ENCODE measurements at regions not wholly inside any gene's neighbourhood (a gene's known extent, or its start where the extent isn't known, plus 50 kb on each side); places are given as distances from the start of the nearest gene placed in this dataset.

GRCh38 chr2:194619366-194619765 is 1037.7 kb upstream of the SLC39A10 start:
- POLR2A ChIA-PET: no interaction called here
- Histone ChIP-seq H3K27me3 (replicated peaks; ENCODE audit: control insufficient read depth, insufficient read depth, low read length) (no peaks in the 10 kb centered on the region), H3K9me3 (no peaks in the 10 kb centered on the region), H3K4me1 (no peaks in the 10 kb centered on the region), H3K4me3 (ENCODE audit: low read depth, low read length) (no peak overlapping the region), H3K36me3 (ENCODE audit: control insufficient read depth, insufficient read depth, low read length) (no peaks in the 10 kb centered on the region)
- Mint-ChIP-seq H3K36me3 (ENCODE audit: insufficient read depth, unreplicated experiment) (no peaks in the 10 kb centered on the region), H3K27me3 (ENCODE audit: insufficient read depth, unreplicated experiment) (no peaks in the 10 kb centered on the region), H3K9me3 (ENCODE audit: unreplicated experiment) (no peaks in the 10 kb centered on the region), H3K4me1 (ENCODE audit: low read depth, unreplicated experiment) (no peaks in the 10 kb centered on the region), H3K27ac (ENCODE audit: unreplicated experiment) (no peak overlapping the region), H3K4me3 (ENCODE audit: unreplicated experiment) (no peak overlapping the region)
- no peak for DNase-seq
- no peak for TF ChIP-seq CTCF (IDR thresholded peaks at IDR 0.05; ENCODE audit: insufficient read depth in 1 of 2, low read depth in 1 of 2, low read length in 1 of 2, severe bottlenecking in 1 of 2, unreplicated experiment in 1 of 2)
- BruUV-seq (replicated peaks): no TSS peak
- intact Hi-C loops (cut with micrococcal nuclease; ENCODE audit: unreplicated experiment): no loop called here
- CTCF ChIA-PET: no interaction called here

- Mint-ChIP-seq H3K9me3 (ENCODE audit: unreplicated experiment) (no peaks in the 10 kb centered on the region), H3K4me3 (ENCODE audit: unreplicated experiment) (no peak overlapping the region), H3K4me1 (ENCODE audit: low read depth, unreplicated experiment) (no peaks in the 10 kb centered on the region), H3K27ac (ENCODE audit: unreplicated experiment) (no peak overlapping the region), H3K36me3 (ENCODE audit: insufficient read depth, unreplicated experiment) (no peaks in the 10 kb centered on the region), H3K27me3 (ENCODE audit: insufficient read depth, unreplicated experiment) (no peaks in the 10 kb centered on the region)
- no TSS peak for BruUV-seq (replicated peaks)
- no peak overlapping the region for H3K4me3 ChIP-seq (ENCODE audit: low read depth, low read length)
- no peak for DNase-seq
- intact Hi-C loops (cut with micrococcal nuclease; ENCODE audit: unreplicated experiment): no loop called here
- no peaks in the 10 kb centered on the region for H3K4me1 ChIP-seq
- no peaks in the 10 kb centered on the region for H3K9me3 ChIP-seq
- no peaks in the 10 kb centered on the region for H3K36me3 ChIP-seq (ENCODE audit: control insufficient read depth, insufficient read depth, low read length)
- CTCF ChIA-PET: no interaction called here
- POLR2A ChIA-PET: no interaction called here
- no peaks in the 10 kb centered on the region for H3K27me3 ChIP-seq (replicated peaks; ENCODE audit: control insufficient read depth, insufficient read depth, low read length)
- TF ChIP-seq CTCF (IDR thresholded peaks at IDR 0.05; ENCODE audit: insufficient read depth in 1 of 2, low read depth in 1 of 2, low read length in 1 of 2, severe bottlenecking in 1 of 2, unreplicated experiment in 1 of 2): no peak
Measured at GRCh38 chr2:194618432-194618831, 1038.6 kb upstream of the SLC39A10 start.

GRCh38 chr2:194616334-194616733 is 1040.7 kb upstream of the SLC39A10 start:
- TF ChIP-seq CTCF (IDR thresholded peaks at IDR 0.05; ENCODE audit: insufficient read depth in 1 of 2, low read depth in 1 of 2, low read length in 1 of 2, severe bottlenecking in 1 of 2, unreplicated experiment in 1 of 2): no peak
- intact Hi-C loops (cut with micrococcal nuclease; ENCODE audit: unreplicated experiment): no loop called here
- Mint-ChIP-seq H3K27me3 (ENCODE audit: insufficient read depth, unreplicated experiment) (no peaks in the 10 kb centered on the region), H3K4me1 (ENCODE audit: low read depth, unreplicated experiment) (no peaks in the 10 kb centered on the region), H3K36me3 (ENCODE audit: insufficient read depth, unreplicated experiment) (no peaks in the 10 kb centered on the region), H3K4me3 (ENCODE audit: unreplicated experiment) (no peak overlapping the region), H3K9me3 (ENCODE audit: unreplicated experiment) (peaks cover 13% of the 10 kb centered on the region), H3K27ac (ENCODE audit: unreplicated experiment) (no peak overlapping the region)
- Histone ChIP-seq H3K27me3 (replicated peaks; ENCODE audit: control insufficient read depth, insufficient read depth, low read length) (no peaks in the 10 kb centered on the region), H3K36me3 (ENCODE audit: control insufficient read depth, insufficient read depth, low read length) (no peaks in the 10 kb centered on the region), H3K4me1 (no peaks in the 10 kb centered on the region), H3K4me3 (ENCODE audit: low read depth, low read length) (no peak overlapping the region), H3K9me3 (peaks cover 2% of the 10 kb centered on the region)
- no peak for DNase-seq
- BruUV-seq (replicated peaks): no TSS peak
- ChIA-PET POLR2A (no interaction called here), CTCF (no interaction called here)
